Gastroesophageal sphincter (tissue), 4 donors: ENCODE measurements at regions not wholly inside any gene's neighbourhood (a gene's known extent, or its start where the extent isn't known, plus 50 kb on each side); places are given as distances from the start of the nearest gene placed in this dataset.

Experiments
- ATAC-seq: fragments of 150-250 bp; one replicate; pipeline ENCODE4 v1.9.1; 2016; ENCODE audit warnings: mild to moderate bottlenecking, moderate library complexity
- H3K27ac ChIP-seq, 4 donors: fragments of 200-600 bp; sonication (generic) in 3 of 4; 1 replicate in 3 of 4; 2 replicates in 1 of 4; pipeline ENCODE4 v1.5.1; 2016 to 2019
- H3K27me3 ChIP-seq: fragments of 200-600 bp; sonication (generic); one replicate; pipeline ENCODE4 v1.5.1; 2019
- H3K36me3 ChIP-seq, 2 donors: fragments of 200-600 bp; sonication (generic); one replicate each; pipeline ENCODE4 v1.5.1; 2019; ENCODE audit warnings: control low read depth in 1 of 2
- H3K4me1 ChIP-seq, 3 donors: fragments of 200-600 bp; sonication (generic); 1 replicate in 2 of 3; 2 replicates in 1 of 3; pipeline ENCODE4 v1.5.1; 2016 to 2019; ENCODE audit warnings: control low read depth in 2 of 3
- H3K4me3 ChIP-seq, 2 donors: fragments of 200-600 bp; sonication (generic); one replicate each; pipeline ENCODE4 v1.5.1; 2019; ENCODE audit warnings: mild to moderate bottlenecking in 1 of 2, moderate library complexity in 1 of 2
- H3K9me3 ChIP-seq, 3 donors: fragments of 200-600 bp; sonication (generic); one replicate each; pipeline ENCODE4 v1.5.1; 2017 to 2019; ENCODE audit warnings: control low read depth in 2 of 3
- CTCF ChIP-seq, 4 experiments: fragments of 200-600 bp in 2 of 4; fragments of 450-650 bp in 2 of 4; sonication (generic) in 1 of 4; IDR thresholded peaks; one replicate each; pipeline ENCODE4 v1.5.1; 2017 to 2019; ENCODE audit warnings: antibody characterized with exemption in 4 of 4, mild to moderate bottlenecking in 2 of 4, moderate library complexity in 2 of 4
- EP300 ChIP-seq: sonication (generic); formaldehyde crosslinking; IDR thresholded peaks from one replicate; pipeline ENCODE4 v1.6.1; 2017; ENCODE audit warnings: antibody characterized with exemption, mild to moderate bottlenecking
- POLR2A ChIP-seq, 2 donors: fragments of 450-650 bp; IDR thresholded peaks; one replicate each; pipeline ENCODE4 v1.6.1; 2017; ENCODE audit warnings: antibody characterized with exemption in 2 of 2, mild to moderate bottlenecking in 2 of 2, moderate library complexity in 1 of 2
- POLR2AphosphoS5 ChIP-seq: sonication (generic); formaldehyde crosslinking; IDR thresholded peaks from one replicate; pipeline ENCODE4 v1.6.1; 2017; ENCODE audit warnings: antibody characterized with exemption
- WGBS, 2 donors: methylation state at CpG; one replicate each; pipeline ENCODE4 v1.1.5; 2018; ENCODE audit warnings: low coverage in 1 of 2; 5-methylcytosine and 5-hydroxymethylcytosine counted together

- Histone ChIP-seq H3K4me1 (no peaks in the 10 kb centered on the region), H3K36me3 (no peaks in the 10 kb centered on the region), H3K9me3 (no peaks in the 10 kb centered on the region), H3K27me3 (no peaks in the 10 kb centered on the region), H3K4me3 (no peak overlapping the region), H3K27ac (no peak overlapping the region)
- TF ChIP-seq POLR2AphosphoS5 (no peak), EP300 (no peak), CTCF (IDR thresholded peaks at IDR 0.05) (no peak), POLR2A (IDR thresholded peaks at IDR 0.05) (no peak)
- 55 to 71% methylated on average over 1 of the region's 1 CpG for WGBS, 2 donors
- no peak for ATAC-seq
Measured at GRCh38 chr18:40570615-40571014, 1384.4 kb upstream of the PIK3C3 start.

DNA sequence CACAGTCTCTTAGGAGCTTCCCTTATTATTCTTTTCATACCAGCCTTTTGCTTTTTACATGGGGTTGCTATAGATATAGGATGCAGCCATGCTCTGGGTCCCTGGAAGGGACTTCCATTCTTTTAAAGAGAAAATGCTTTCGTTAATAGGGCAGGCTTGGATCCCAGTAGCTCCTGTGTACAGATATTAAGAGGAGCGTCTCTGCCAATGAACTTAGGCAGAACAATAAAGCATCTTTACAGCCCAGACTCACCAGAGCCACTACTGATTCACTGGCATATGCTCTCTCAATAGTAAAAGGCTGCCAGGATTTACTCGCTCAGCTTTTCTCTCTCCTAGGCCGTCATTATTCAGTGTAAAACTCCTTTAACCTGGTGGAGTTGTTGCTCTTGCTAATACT lies 1385.4 kb upstream of the PIK3C3 start:
- Histone ChIP-seq H3K27me3 (no peaks in the 10 kb centered on the region), H3K36me3 (no peaks in the 10 kb centered on the region), H3K9me3 (no peaks in the 10 kb centered on the region), H3K4me1 (no peaks in the 10 kb centered on the region), H3K27ac (no peak overlapping the region), H3K4me3 (no peak overlapping the region)
- TF ChIP-seq EP300 (no peak), POLR2A (IDR thresholded peaks at IDR 0.05) (no peak), POLR2AphosphoS5 (no peak), CTCF (IDR thresholded peaks at IDR 0.05) (no peak)
- 69 to 100% methylated on average over 3 to 4 of the region's 4 CpGs for WGBS, 2 donors
- ATAC-seq, result no peak

DNA sequence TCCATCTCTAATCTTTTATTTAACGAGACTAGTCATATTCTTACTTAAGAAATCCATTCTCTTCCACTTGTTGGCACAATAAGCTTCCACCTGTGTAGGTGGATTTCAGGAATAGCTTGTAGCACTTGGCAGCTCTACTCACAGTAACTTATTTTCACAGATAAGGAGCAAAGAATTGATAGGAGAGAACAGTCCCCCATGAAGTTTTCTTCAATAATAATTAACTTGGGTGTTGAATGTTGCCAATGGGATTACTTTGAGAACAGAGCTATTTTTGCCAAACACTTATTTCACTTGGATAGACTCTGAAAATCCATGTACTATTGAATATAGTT lies 1388.6 kb upstream of the PIK3C3 start:
- Histone ChIP-seq H3K4me3 (no peak overlapping the region), H3K27ac (no peak overlapping the region), H3K4me1 (no peaks in the 10 kb centered on the region), H3K27me3 (no peaks in the 10 kb centered on the region), H3K36me3 (no peaks in the 10 kb centered on the region), H3K9me3 (no peaks in the 10 kb centered on the region)
- WGBS, 2 donors, result 63 to 89% methylated on average over 1 of the region's 1 CpG
- TF ChIP-seq CTCF (IDR thresholded peaks at IDR 0.05) (no peak), POLR2A (IDR thresholded peaks at IDR 0.05) (no peak), POLR2AphosphoS5 (no peak), EP300 (no peak)
- ATAC-seq, result no peak

GRCh38 chr18:40565805-40566509 lies 1389.1 kb upstream of the PIK3C3 start:
- TF ChIP-seq CTCF (IDR thresholded peaks at IDR 0.05) (no peak), POLR2A (IDR thresholded peaks at IDR 0.05) (no peak)
- 63 to 96% methylated on average over 2 of the region's 2 CpGs for WGBS, 2 donors
- ATAC-seq, result no peak
- Histone ChIP-seq H3K27me3 (no peaks in the 10 kb centered on the region), H3K27ac (no peak overlapping the region), H3K4me1 (no peaks in the 10 kb centered on the region), H3K4me3 (no peak overlapping the region), H3K36me3 (no peaks in the 10 kb centered on the region), H3K9me3 (no peaks in the 10 kb centered on the region)

DNA sequence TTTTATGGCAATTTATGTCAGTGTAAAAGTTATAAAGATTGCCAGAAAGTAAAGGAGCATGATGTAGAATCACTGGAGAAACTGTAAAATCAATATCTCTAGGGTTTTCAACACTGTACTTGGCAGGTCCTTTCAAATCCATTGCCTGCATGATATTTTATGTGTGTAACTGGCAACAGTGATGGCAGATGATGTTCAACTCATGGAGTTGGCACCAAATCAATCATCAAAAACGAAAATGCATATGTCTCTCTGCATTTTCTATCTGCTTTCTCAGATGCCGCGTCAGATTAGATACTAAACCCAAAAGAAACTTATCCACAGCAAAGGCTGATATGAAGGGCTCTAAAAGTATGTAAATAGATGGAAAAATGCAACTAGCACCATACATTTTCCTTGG lies 1395.5 kb upstream of the PIK3C3 start:
- Histone ChIP-seq H3K27ac (no peak overlapping the region), H3K36me3 (no peaks in the 10 kb centered on the region), H3K9me3 (no peaks in the 10 kb centered on the region), H3K4me3 (no peak overlapping the region), H3K27me3 (no peaks in the 10 kb centered on the region), H3K4me1 (no peaks in the 10 kb centered on the region)
- no peak for ATAC-seq
- TF ChIP-seq POLR2A (IDR thresholded peaks at IDR 0.05), result no peak
- TF ChIP-seq CTCF (IDR thresholded peaks at IDR 0.05), result no peak
- no peak for TF ChIP-seq EP300
- TF ChIP-seq POLR2AphosphoS5, result no peak
- WGBS, 2 donors, result 81 to 83% methylated on average over 3 of the region's 3 CpGs
